ENCODE measurements at regions not wholly inside any gene's neighbourhood (a gene's known extent, or its start where the extent isn't known, plus 50 kb on each side); places are given as distances from the start of the nearest gene placed in this dataset.

DNA sequence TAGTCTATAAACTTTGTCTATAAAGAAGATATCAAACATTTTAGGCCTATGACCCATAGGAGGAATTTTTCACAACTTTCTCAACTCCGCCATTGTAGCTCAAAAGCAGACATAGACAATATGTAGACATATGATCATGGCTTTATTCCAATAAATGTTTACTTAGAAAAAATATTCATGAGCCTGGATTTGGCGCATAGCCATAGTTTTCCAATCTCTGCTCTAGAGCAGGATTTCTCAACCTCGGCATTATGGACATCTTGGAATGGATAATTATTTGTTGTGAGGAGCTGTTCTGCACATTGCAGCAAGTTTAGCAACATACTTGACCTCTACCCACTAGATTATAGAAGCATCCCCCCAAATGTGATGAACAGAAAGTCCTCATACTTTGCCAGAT lies 532.6 kb downstream of the ANKRD7 start (continued):
- TF ChIP-seq PBX3 (IDR thresholded peaks at IDR 0.05; ENCODE audit: insufficient replicate concordance, low read depth, low read length), result no peak
- TF ChIP-seq, protein P1, sequence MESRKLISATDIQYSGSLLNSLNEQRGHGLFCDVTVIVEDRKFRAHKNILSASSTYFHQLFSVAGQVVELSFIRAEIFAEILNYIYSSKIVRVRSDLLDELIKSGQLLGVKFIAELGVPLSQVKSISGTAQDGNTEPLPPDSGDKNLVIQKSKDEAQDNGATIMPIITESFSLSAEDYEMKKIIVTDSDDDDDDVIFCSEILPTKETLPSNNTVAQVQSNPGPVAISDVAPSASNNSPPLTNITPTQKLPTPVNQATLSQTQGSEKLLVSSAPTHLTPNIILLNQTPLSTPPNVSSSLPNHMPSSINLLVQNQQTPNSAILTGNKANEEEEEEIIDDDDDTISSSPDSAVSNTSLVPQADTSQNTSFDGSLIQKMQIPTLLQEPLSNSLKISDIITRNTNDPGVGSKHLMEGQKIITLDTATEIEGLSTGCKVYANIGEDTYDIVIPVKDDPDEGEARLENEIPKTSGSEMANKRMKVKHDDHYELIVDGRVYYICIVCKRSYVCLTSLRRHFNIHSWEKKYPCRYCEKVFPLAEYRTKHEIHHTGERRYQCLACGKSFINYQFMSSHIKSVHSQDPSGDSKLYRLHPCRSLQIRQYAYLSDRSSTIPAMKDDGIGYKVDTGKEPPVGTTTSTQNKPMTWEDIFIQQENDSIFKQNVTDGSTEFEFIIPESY (IDR thresholded peaks at IDR 0.05), result no peak

GRCh38 chr7:118758582-118758981 lies 534.1 kb downstream of the ANKRD7 start:
- Histone ChIP-seq H4K20me1 (ENCODE audit: control insufficient read depth, insufficient read depth) (no peaks in the 10 kb centered on the region), H3K9me3 (replicated peaks; ENCODE audit: control insufficient read depth, insufficient read depth, low read length) (no peaks in the 10 kb centered on the region), H3K79me2 (ENCODE audit: control insufficient read depth, insufficient read depth, low read length) (no peaks in the 10 kb centered on the region), H3K9ac (ENCODE audit: control insufficient read depth, insufficient read depth, low read length) (no peak overlapping the region), H3K4me3 (no peak overlapping the region), H2AFZ (ENCODE audit: control insufficient read depth, low read depth, low read length) (no peak overlapping the region), H3K4me1 (ENCODE audit: control insufficient read depth, insufficient read depth, low read length) (no peaks in the 10 kb centered on the region), H3K36me3 (ENCODE audit: control insufficient read depth in 2 of 2, insufficient read depth in 2 of 2, low read length in 1 of 2) (no peaks in the 10 kb centered on the region), H3K27ac (ENCODE audit: control insufficient read depth, insufficient read depth) (no peak overlapping the region), H3K27me3 (replicated peaks in 1 of 2; ENCODE audit: control insufficient read depth in 2 of 2, insufficient read depth in 2 of 2, low read length in 1 of 2) (no peaks in the 10 kb centered on the region), H3K4me2 (ENCODE audit: control insufficient read depth, insufficient read depth) (no peak overlapping the region)
- ChIA-PET SMC1A (ENCODE audit: uncharacterized antibody, unreplicated experiment) (no interaction called here), POLR2A (no interaction called here), RAD21 (ENCODE audit: unreplicated experiment) (no interaction called here), CTCF (no interaction called here)
- FAIRE-seq, result no peak
- in situ Hi-C loops (cut with MboI), result no loop called here
- no peak for ATAC-seq
- no peak for TF ChIP-seq TBL1XR1 (IDR thresholded peaks at IDR 0.05; ENCODE audit: low read depth, low read length)
- TF ChIP-seq SMAD1 (IDR thresholded peaks at IDR 0.05; ENCODE audit: low read depth, partially characterized antibody), result no peak
- no peak for TF ChIP-seq ZNF384 (IDR thresholded peaks at IDR 0.05; ENCODE audit: borderline replicate concordance, low read depth, low read length)
- TF ChIP-seq PML (IDR thresholded peaks at IDR 0.05; ENCODE audit: low read length), result no peak
- TF ChIP-seq RAD51 (IDR thresholded peaks at IDR 0.05), result no peak
- TF ChIP-seq, protein P2, sequence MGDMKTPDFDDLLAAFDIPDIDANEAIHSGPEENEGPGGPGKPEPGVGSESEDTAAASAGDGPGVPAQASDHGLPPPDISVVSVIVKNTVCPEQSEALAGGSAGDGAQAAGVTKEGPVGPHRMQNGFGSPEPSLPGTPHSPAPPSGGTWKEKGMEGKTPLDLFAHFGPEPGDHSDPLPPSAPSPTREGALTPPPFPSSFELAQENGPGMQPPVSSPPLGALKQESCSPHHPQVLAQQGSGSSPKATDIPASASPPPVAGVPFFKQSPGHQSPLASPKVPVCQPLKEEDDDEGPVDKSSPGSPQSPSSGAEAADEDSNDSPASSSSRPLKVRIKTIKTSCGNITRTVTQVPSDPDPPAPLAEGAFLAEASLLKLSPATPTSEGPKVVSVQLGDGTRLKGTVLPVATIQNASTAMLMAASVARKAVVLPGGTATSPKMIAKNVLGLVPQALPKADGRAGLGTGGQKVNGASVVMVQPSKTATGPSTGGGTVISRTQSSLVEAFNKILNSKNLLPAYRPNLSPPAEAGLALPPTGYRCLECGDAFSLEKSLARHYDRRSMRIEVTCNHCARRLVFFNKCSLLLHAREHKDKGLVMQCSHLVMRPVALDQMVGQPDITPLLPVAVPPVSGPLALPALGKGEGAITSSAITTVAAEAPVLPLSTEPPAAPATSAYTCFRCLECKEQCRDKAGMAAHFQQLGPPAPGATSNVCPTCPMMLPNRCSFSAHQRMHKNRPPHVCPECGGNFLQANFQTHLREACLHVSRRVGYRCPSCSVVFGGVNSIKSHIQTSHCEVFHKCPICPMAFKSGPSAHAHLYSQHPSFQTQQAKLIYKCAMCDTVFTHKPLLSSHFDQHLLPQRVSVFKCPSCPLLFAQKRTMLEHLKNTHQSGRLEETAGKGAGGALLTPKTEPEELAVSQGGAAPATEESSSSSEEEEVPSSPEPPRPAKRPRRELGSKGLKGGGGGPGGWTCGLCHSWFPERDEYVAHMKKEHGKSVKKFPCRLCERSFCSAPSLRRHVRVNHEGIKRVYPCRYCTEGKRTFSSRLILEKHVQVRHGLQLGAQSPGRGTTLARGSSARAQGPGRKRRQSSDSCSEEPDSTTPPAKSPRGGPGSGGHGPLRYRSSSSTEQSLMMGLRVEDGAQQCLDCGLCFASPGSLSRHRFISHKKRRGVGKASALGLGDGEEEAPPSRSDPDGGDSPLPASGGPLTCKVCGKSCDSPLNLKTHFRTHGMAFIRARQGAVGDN (IDR thresholded peaks at IDR 0.05), result no peak
- TF ChIP-seq KDM1A (IDR thresholded peaks at IDR 0.05; ENCODE audit: borderline replicate concordance), result no peak
- no peak for TF ChIP-seq SUZ12 (IDR thresholded peaks at IDR 0.05; ENCODE audit: unreplicated experiment)
- intact Hi-C loops (cut with micrococcal nuclease; ENCODE audit: unreplicated experiment), result no loop called here
- BruUV-seq (replicated peaks), result no TSS peak
- DNase-seq (ENCODE audit: low read depth, low spot score), result no peak
